ENCODE measurements at regions not wholly inside any gene's neighbourhood (a gene's known extent, or its start where the extent isn't known, plus 50 kb on each side); places are given as distances from the start of the nearest gene placed in this dataset.
"Not testable (repeated sequence)": the region's sequence is repeated elsewhere in the genome, so short reads cannot be mapped to it uniquely, and the experiment has no call there.

- intact Hi-C loops (cut with micrococcal nuclease); H3K4me2 ChIP-seq (replicated peaks; ENCODE audit: extremely low read depth, low read length, poor library complexity, severe bottlenecking); H3K36me3 ChIP-seq (replicated peaks in 1 of 2; ENCODE audit: control insufficient read depth in 1 of 2, insufficient read depth in 2 of 2, low read length in 2 of 2); DNase-seq; H3K9ac ChIP-seq (ENCODE audit: insufficient read depth, low read length, poor library complexity, severe bottlenecking); H3K4me3 Mint-ChIP-seq; H4K20me1 ChIP-seq (ENCODE audit: insufficient read depth, low read length); H3K9me3 ChIP-seq (replicated peaks in 1 of 2; ENCODE audit: control insufficient read depth in 1 of 2, insufficient read depth in 1 of 2, low read length in 2 of 2); H2AFZ ChIP-seq (ENCODE audit: insufficient read depth, low read depth, low read length, poor library complexity, severe bottlenecking); H3K27ac Mint-ChIP-seq; H3K4me1 Mint-ChIP-seq; H3K79me2 ChIP-seq (ENCODE audit: insufficient read depth, low read length); H3K27me3 Mint-ChIP-seq (ENCODE audit: low read depth in 3 of 3); H3K4me1 ChIP-seq (ENCODE audit: control insufficient read depth in 1 of 2, insufficient read depth in 2 of 2, low read length in 2 of 2); H3K27me3 ChIP-seq (ENCODE audit: control insufficient read depth in 2 of 2, insufficient read depth in 2 of 2, low read length in 2 of 2); H3K36me3 Mint-ChIP-seq; H3K27ac ChIP-seq (ENCODE audit: low read depth in 1 of 2, low read length in 2 of 2); H3K4me3 ChIP-seq (replicated peaks in 1 of 3; ENCODE audit: low read depth in 2 of 3, low read length in 3 of 3): not testable (repeated sequence)
- H3K9me3 Mint-ChIP-seq = peaks cover 0 to 12% (median 3%) of the 10 kb centered on the region in 7 donors
- no CpG with 5 or more reads among the region's 4 CpGs for WGBS (ENCODE audit: insufficient coverage)
Measured at GRCh38 chrX:89581868-89582267, 339.8 kb upstream of the TGIF2LX start.

DNA sequence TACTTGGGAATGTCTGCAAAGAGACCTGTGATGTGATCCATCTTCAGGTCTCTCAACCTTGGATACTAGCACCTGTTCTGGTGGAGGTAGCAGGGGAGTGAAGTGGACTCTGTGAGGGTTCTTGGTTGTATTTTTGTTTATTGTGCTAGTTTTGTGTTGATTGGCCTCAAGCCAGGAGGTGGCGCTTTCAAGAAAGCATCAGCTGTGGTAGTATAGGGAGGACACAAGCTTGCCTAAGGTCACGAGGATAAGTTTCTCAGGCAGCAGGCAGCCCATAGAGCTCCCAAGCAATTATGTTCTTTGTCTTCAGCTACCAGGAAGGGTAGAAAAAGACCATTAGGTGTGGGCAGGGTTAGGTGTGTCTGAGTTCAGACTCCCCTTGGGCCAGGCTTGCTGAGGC is 289.9 kb upstream of the TGIF2LX start:
- H2AFZ ChIP-seq (ENCODE audit: insufficient read depth, low read depth, low read length, poor library complexity, severe bottlenecking); H4K20me1 ChIP-seq (ENCODE audit: insufficient read depth, low read length); H3K27ac Mint-ChIP-seq; H3K4me2 ChIP-seq (replicated peaks; ENCODE audit: extremely low read depth, low read length, poor library complexity, severe bottlenecking); H3K27me3 ChIP-seq (ENCODE audit: control insufficient read depth in 2 of 2, insufficient read depth in 2 of 2, low read length in 2 of 2); H3K27me3 Mint-ChIP-seq (ENCODE audit: low read depth in 3 of 3); H3K27ac ChIP-seq (ENCODE audit: low read depth in 1 of 2, low read length in 2 of 2); intact Hi-C loops (cut with micrococcal nuclease); H3K4me3 ChIP-seq (replicated peaks in 1 of 3; ENCODE audit: low read depth in 2 of 3, low read length in 3 of 3); H3K4me3 Mint-ChIP-seq; H3K36me3 Mint-ChIP-seq; H3K4me1 ChIP-seq (ENCODE audit: control insufficient read depth in 1 of 2, insufficient read depth in 2 of 2, low read length in 2 of 2); DNase-seq; H3K9me3 ChIP-seq (replicated peaks in 1 of 2; ENCODE audit: control insufficient read depth in 1 of 2, insufficient read depth in 1 of 2, low read length in 2 of 2); H3K4me1 Mint-ChIP-seq; H3K9me3 Mint-ChIP-seq; H3K79me2 ChIP-seq (ENCODE audit: insufficient read depth, low read length); H3K36me3 ChIP-seq (replicated peaks in 1 of 2; ENCODE audit: control insufficient read depth in 1 of 2, insufficient read depth in 2 of 2, low read length in 2 of 2); H3K9ac ChIP-seq (ENCODE audit: insufficient read depth, low read length, poor library complexity, severe bottlenecking): not testable (repeated sequence)
- no CpG with 5 or more reads among the region's 2 CpGs for WGBS (ENCODE audit: insufficient coverage)

DNA sequence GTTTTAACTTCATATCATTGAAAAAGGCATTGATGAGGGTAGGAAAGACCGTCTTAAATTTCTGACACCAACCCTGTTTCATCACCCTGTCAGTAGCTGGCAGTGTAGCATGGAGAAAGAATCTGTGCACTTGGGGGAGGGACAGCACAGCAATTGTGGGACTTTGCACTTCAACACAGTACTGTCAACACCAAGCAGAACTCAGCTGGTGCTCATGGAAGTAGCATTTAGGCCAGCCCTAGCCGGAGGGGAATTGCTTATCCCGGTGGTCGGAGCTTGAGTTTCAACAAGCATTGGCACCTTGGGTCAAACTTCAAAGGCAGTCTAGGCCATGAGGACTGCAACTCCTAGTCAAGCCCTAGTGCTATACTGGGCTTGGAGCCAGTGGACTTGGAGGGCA is 285.8 kb upstream of the TGIF2LX start:
- H3K27ac Mint-ChIP-seq; H2AFZ ChIP-seq (ENCODE audit: insufficient read depth, low read depth, low read length, poor library complexity, severe bottlenecking); H3K9me3 Mint-ChIP-seq; H3K4me1 Mint-ChIP-seq; H3K4me3 ChIP-seq (replicated peaks in 1 of 3; ENCODE audit: low read depth in 2 of 3, low read length in 3 of 3); intact Hi-C loops (cut with micrococcal nuclease); H3K79me2 ChIP-seq (ENCODE audit: insufficient read depth, low read length); H3K27me3 Mint-ChIP-seq (ENCODE audit: low read depth in 3 of 3); H3K36me3 Mint-ChIP-seq; H3K27me3 ChIP-seq (ENCODE audit: control insufficient read depth in 2 of 2, insufficient read depth in 2 of 2, low read length in 2 of 2); H3K9me3 ChIP-seq (replicated peaks in 1 of 2; ENCODE audit: control insufficient read depth in 1 of 2, insufficient read depth in 1 of 2, low read length in 2 of 2); H3K4me2 ChIP-seq (replicated peaks; ENCODE audit: extremely low read depth, low read length, poor library complexity, severe bottlenecking); H3K9ac ChIP-seq (ENCODE audit: insufficient read depth, low read length, poor library complexity, severe bottlenecking); H3K4me1 ChIP-seq (ENCODE audit: control insufficient read depth in 1 of 2, insufficient read depth in 2 of 2, low read length in 2 of 2); H3K27ac ChIP-seq (ENCODE audit: low read depth in 1 of 2, low read length in 2 of 2); DNase-seq; H3K36me3 ChIP-seq (replicated peaks in 1 of 2; ENCODE audit: control insufficient read depth in 1 of 2, insufficient read depth in 2 of 2, low read length in 2 of 2); H4K20me1 ChIP-seq (ENCODE audit: insufficient read depth, low read length); H3K4me3 Mint-ChIP-seq: not testable (repeated sequence)
- WGBS (ENCODE audit: insufficient coverage) = no CpG with 5 or more reads among the region's 4 CpGs

GRCh38 chrX:89658662-89659061 is 263.0 kb upstream of the TGIF2LX start:
- WGBS (ENCODE audit: insufficient coverage) = no CpG with 5 or more reads among the region's 1 CpG
- not testable (repeated sequence) for H3K4me3 ChIP-seq (replicated peaks in 1 of 3; ENCODE audit: low read depth in 2 of 3, low read length in 3 of 3); H4K20me1 ChIP-seq (ENCODE audit: insufficient read depth, low read length)

More at GRCh38 chrX:89658662-89659061, 263.0 kb upstream of the TGIF2LX start:
- H3K9me3 Mint-ChIP-seq; intact Hi-C loops (cut with micrococcal nuclease); H3K9me3 ChIP-seq (replicated peaks in 1 of 2; ENCODE audit: control insufficient read depth in 1 of 2, insufficient read depth in 1 of 2, low read length in 2 of 2); H3K4me3 Mint-ChIP-seq; H3K27me3 Mint-ChIP-seq (ENCODE audit: low read depth in 3 of 3); H3K4me1 ChIP-seq (ENCODE audit: control insufficient read depth in 1 of 2, insufficient read depth in 2 of 2, low read length in 2 of 2); H3K27me3 ChIP-seq (ENCODE audit: control insufficient read depth in 2 of 2, insufficient read depth in 2 of 2, low read length in 2 of 2); H3K36me3 Mint-ChIP-seq; H2AFZ ChIP-seq (ENCODE audit: insufficient read depth, low read depth, low read length, poor library complexity, severe bottlenecking); DNase-seq; H3K4me2 ChIP-seq (replicated peaks; ENCODE audit: extremely low read depth, low read length, poor library complexity, severe bottlenecking); H3K27ac Mint-ChIP-seq; H3K79me2 ChIP-seq (ENCODE audit: insufficient read depth, low read length); H3K27ac ChIP-seq (ENCODE audit: low read depth in 1 of 2, low read length in 2 of 2); H3K36me3 ChIP-seq (replicated peaks in 1 of 2; ENCODE audit: control insufficient read depth in 1 of 2, insufficient read depth in 2 of 2, low read length in 2 of 2); H3K4me1 Mint-ChIP-seq; H3K9ac ChIP-seq (ENCODE audit: insufficient read depth, low read length, poor library complexity, severe bottlenecking): not testable (repeated sequence)
